CD4-positive, alpha-beta memory T cell (primary cell): ENCODE measurements at regions not wholly inside any gene's neighbourhood (a gene's known extent, or its start where the extent isn't known, plus 50 kb on each side); places are given as distances from the start of the nearest gene placed in this dataset.

Source experiments
- CTCF ChIA-PET: fragments of 350-600 bp; sonication (Branson Sonifier 250); formaldehyde crosslinking; loops from one replicate; lab custom pipeline; 2021; ENCODE audit warnings: inconsistent platforms; ENCODE audit not compliant: partially characterized antibody; lab: Charles Lee
- POLR2A ChIA-PET: fragments of 350-600 bp; sonication (Branson Sonifier 250); formaldehyde crosslinking; loops from one replicate; lab custom pipeline; 2021; ENCODE audit not compliant: partially characterized antibody; lab: Charles Lee
- DNase-seq, 5 donors: peaks; one replicate each; pipeline versions ENCODE4 v3.0.0 to v3.0.0-alpha.2; 2020 to 2022; ENCODE audit warnings: mixed read lengths in 1 of 5
- H3K27ac ChIP-seq: one replicate; pipeline ENCODE4 v1.7.0; 2013; ENCODE audit warnings: low read depth, low read length
- H3K27me3 ChIP-seq: 2 replicates; pipeline ENCODE4 v1.7.0; 2013; ENCODE audit warnings: mild to moderate bottlenecking, low read length, moderate library complexity; ENCODE audit not compliant: insufficient read depth
- H3K36me3 ChIP-seq: 2 replicates; pipeline ENCODE4 v1.7.0; 2013; ENCODE audit warnings: mild to moderate bottlenecking, low read length, moderate library complexity; ENCODE audit not compliant: insufficient read depth
- H3K4me1 ChIP-seq: 2 replicates; pipeline ENCODE4 v1.7.0; 2013; ENCODE audit warnings: mild to moderate bottlenecking, low read length, moderate library complexity; ENCODE audit not compliant: insufficient read depth
- H3K4me3 ChIP-seq, 2 donors: one replicate each; pipeline ENCODE4 v1.7.0; 2013; ENCODE audit warnings: low read length in 2 of 2, mild to moderate bottlenecking in 1 of 2
- H3K9me3 ChIP-seq, 2 donors: one replicate each; pipeline ENCODE4 v1.7.0; 2013; ENCODE audit warnings: low read length in 2 of 2, control low read depth in 1 of 2; ENCODE audit not compliant: control insufficient read depth in 1 of 2
- H3K27ac Mint-ChIP-seq, 7 donors: one replicate each; pipeline ENCODE4 v1.8.0; 2020 to 2021; ENCODE audit warnings: mixed read lengths in 7 of 7, mild to moderate bottlenecking in 6 of 7, inconsistent platforms in 3 of 7, moderate library complexity in 3 of 7
- H3K27me3 Mint-ChIP-seq, 2 donors: one replicate each; pipeline ENCODE4 v1.8.0; 2020 to 2021; ENCODE audit warnings: mixed read lengths in 2 of 2
- H3K36me3 Mint-ChIP-seq, 2 donors: one replicate each; pipeline ENCODE4 v1.8.0; 2020 to 2021; ENCODE audit warnings: mixed read lengths in 2 of 2, inconsistent platforms in 1 of 2, mild to moderate bottlenecking in 1 of 2
- H3K4me1 Mint-ChIP-seq, 4 donors: one replicate each; pipeline ENCODE4 v1.8.0; 2020 to 2021; ENCODE audit warnings: mixed read lengths in 4 of 4, mild to moderate bottlenecking in 1 of 4
- H3K4me3 Mint-ChIP-seq, 8 donors: one replicate each; pipeline ENCODE4 v1.8.0; 2020 to 2021; ENCODE audit warnings: mixed read lengths in 8 of 8, mild to moderate bottlenecking in 7 of 8, moderate library complexity in 6 of 8, inconsistent platforms in 3 of 8
- H3K9me3 Mint-ChIP-seq, 8 donors: one replicate each; pipeline ENCODE4 v1.8.0; 2020 to 2021; ENCODE audit warnings: mixed read lengths in 8 of 8, mild to moderate bottlenecking in 5 of 8, inconsistent platforms in 3 of 8, moderate library complexity in 1 of 8
- intact Hi-C: fragments of 100-400 bp; cut with micrococcal nuclease; formaldehyde crosslinking; loops from one replicate; pipeline ENCODE4 v1.15.1; 2023

- H3K27me3 ChIP-seq = no peaks in the 10 kb centered on the region
- no peak overlapping the region for H3K27ac ChIP-seq
- no peaks in the 10 kb centered on the region for H3K9me3 ChIP-seq
- no peak for DNase-seq
- H3K9me3 Mint-ChIP-seq = peaks cover 0 to 6% (median 0%) of the 10 kb centered on the region in 8 donors
- H3K4me1 ChIP-seq = no peaks in the 10 kb centered on the region
- peaks cover 15 to 18% of the 10 kb centered on the region in 2 donors for H3K27me3 Mint-ChIP-seq
- ChIA-PET POLR2A (no interaction called here), CTCF (no interaction called here)
- H3K36me3 Mint-ChIP-seq = no peaks in the 10 kb centered on the region
- no peak overlapping the region for H3K4me3 Mint-ChIP-seq
- no peaks in the 10 kb centered on the region for H3K4me1 Mint-ChIP-seq
- H3K36me3 ChIP-seq = no peaks in the 10 kb centered on the region
- intact Hi-C loops = no loop called here
- H3K27ac Mint-ChIP-seq = no peak overlapping the region
- H3K4me3 ChIP-seq = no peak overlapping the region
These were observed 92.2 kb downstream of the TEX51 start for GRCh38 chr2:126990605-126991532.

GRCh38 chr2:126994340-126994777 is 95.7 kb downstream of the TEX51 start:
- DNase-seq = no peak
- Histone ChIP-seq H3K27ac (no peak overlapping the region), H3K4me3 (no peak overlapping the region), H3K9me3 (no peaks in the 10 kb centered on the region), H3K27me3 (no peaks in the 10 kb centered on the region), H3K4me1 (no peaks in the 10 kb centered on the region), H3K36me3 (no peaks in the 10 kb centered on the region)
- ChIA-PET CTCF (no interaction called here), POLR2A (no interaction called here)
- Mint-ChIP-seq H3K27ac (no peak overlapping the region), H3K36me3 (no peaks in the 10 kb centered on the region), H3K4me1 (no peaks in the 10 kb centered on the region), H3K9me3 (peaks cover 0 to 6% (median 0%) of the 10 kb centered on the region in 8 donors), H3K4me3 (no peak overlapping the region), H3K27me3 (peaks cover 11 to 17% of the 10 kb centered on the region in 2 donors)
- intact Hi-C loops = no loop called here

DNA sequence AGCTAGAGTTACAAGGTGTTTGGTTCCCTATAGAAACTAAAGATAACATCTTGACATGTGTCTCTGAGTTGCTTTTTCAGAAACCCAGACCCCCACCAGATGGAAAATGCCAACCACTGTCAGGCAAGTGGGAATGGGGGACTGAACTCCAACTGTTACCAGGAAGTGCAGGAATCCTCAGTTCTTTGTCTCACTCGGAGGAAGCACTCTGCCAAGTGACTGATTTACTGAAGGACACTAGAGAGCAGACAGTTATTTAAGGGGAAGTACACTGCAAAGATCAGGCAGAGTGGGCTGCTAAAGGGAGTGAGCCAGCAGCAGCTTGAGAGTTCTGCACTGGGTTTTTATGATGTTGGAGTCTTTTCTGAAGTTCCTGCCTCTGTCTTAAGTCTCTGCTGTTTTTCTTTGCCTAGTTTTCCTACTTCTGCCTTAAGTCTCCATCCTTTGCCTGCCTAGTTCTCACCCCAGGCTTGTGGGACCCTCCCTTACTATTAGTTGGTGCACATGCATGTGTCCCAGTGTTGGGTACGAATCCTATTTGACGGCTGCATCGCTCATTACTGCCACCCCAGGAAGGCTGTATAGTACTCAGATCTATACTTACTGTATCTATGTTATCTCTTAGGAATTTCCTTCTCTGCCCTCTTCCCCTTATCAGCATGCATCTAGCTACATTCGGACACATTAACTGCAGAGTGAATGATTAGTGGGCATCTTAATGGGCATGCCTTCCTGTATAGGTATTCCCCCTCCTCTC is 97.1 kb downstream of the TEX51 start:
- Mint-ChIP-seq H3K4me1 (no peaks in the 10 kb centered on the region), H3K27ac (no peak overlapping the region), H3K36me3 (no peaks in the 10 kb centered on the region), H3K9me3 (no peaks in the 10 kb centered on the region), H3K27me3 (peaks cover 8 to 9% of the 10 kb centered on the region in 2 donors), H3K4me3 (no peak overlapping the region)
- no peak for DNase-seq
- POLR2A ChIA-PET = no interaction called here
- Histone ChIP-seq H3K27ac (no peak overlapping the region), H3K27me3 (no peaks in the 10 kb centered on the region), H3K36me3 (no peaks in the 10 kb centered on the region), H3K4me1 (no peaks in the 10 kb centered on the region), H3K4me3 (no peak overlapping the region), H3K9me3 (no peaks in the 10 kb centered on the region)
- intact Hi-C loops = no loop called here
- CTCF ChIA-PET = no interaction called here

DNA sequence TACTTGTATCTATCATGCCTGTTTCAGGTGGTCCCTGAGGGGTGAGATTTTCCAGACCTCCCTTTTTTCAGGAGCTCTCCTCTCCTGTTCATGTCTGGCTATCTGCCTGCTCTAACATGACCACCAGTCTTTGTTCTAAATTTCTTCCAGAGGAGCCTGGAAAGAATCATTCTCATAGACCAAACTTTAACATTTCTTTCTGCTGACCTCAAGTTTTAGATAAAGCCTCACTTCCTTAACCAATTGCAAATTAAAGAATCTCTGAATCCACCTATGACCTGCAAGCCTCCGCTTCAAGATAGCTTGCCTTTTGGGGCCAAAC is 97.6 kb downstream of the TEX51 start:
- no peaks in the 10 kb centered on the region for H3K9me3 Mint-ChIP-seq
- no peak overlapping the region for H3K27ac Mint-ChIP-seq
- CTCF ChIA-PET = no interaction called here
- no peaks in the 10 kb centered on the region for H3K36me3 Mint-ChIP-seq
- no peaks in the 10 kb centered on the region for H3K27me3 ChIP-seq
- POLR2A ChIA-PET = no interaction called here
- intact Hi-C loops = no loop called here
- H3K4me3 ChIP-seq = no peak overlapping the region
- no peak overlapping the region for H3K4me3 Mint-ChIP-seq
- no peak for DNase-seq
- no peak overlapping the region for H3K27ac ChIP-seq
- H3K36me3 ChIP-seq = no peaks in the 10 kb centered on the region
- H3K4me1 Mint-ChIP-seq = no peaks in the 10 kb centered on the region
- no peaks in the 10 kb centered on the region for H3K4me1 ChIP-seq
- H3K27me3 Mint-ChIP-seq = peaks cover 6 to 8% of the 10 kb centered on the region in 2 donors
- H3K9me3 ChIP-seq = no peaks in the 10 kb centered on the region
